Left ventricle myocardium inferior (tissue), 1 donor: ENCODE measurements at regions not wholly inside any gene's neighbourhood (a gene's known extent, or its start where the extent isn't known, plus 50 kb on each side); places are given as distances from the start of the nearest gene placed in this dataset.

Source experiments
- DNase-seq: peaks from one replicate; pipeline ENCODE4 v3.0.0-alpha.2; 2020
- H3K27ac ChIP-seq: fragments of 200-600 bp; replicated peaks from 2 replicates; pipeline ENCODE4 v1.8.0; 2021
- H3K27me3 ChIP-seq: fragments of 200-600 bp; 2 replicates; pipeline ENCODE4 v1.8.0; 2021; ENCODE audit warnings: low read depth
- H3K36me3 ChIP-seq: fragments of 200-600 bp; 2 replicates; pipeline ENCODE4 v1.8.0; 2021
- H3K4me1 ChIP-seq: fragments of 200-600 bp; 2 replicates; pipeline ENCODE4 v1.8.0; 2021
- H3K4me3 ChIP-seq: fragments of 200-600 bp; 2 replicates; pipeline ENCODE4 v1.8.0; 2021; ENCODE audit warnings: mild to moderate bottlenecking, moderate library complexity
- H3K9me3 ChIP-seq: fragments of 200-600 bp; replicated peaks from 2 replicates; pipeline ENCODE4 v1.8.0; 2021
- intact Hi-C: fragments of 100-400 bp; cut with micrococcal nuclease; formaldehyde crosslinking; loops from one replicate; pipeline ENCODE4 v1.11.0; 2022
- TF ChIP-seq, protein P1 (sequence below): fragments of 200-600 bp; IDR thresholded peaks from 2 replicates; pipeline ENCODE4 v1.8.0; 2021; ENCODE audit warnings: antibody characterized with exemption, mild to moderate bottlenecking, borderline replicate concordance
- donor health status: DM: no; HTN: yes; CAD: no; lungs with severe emphysema.

DNA sequence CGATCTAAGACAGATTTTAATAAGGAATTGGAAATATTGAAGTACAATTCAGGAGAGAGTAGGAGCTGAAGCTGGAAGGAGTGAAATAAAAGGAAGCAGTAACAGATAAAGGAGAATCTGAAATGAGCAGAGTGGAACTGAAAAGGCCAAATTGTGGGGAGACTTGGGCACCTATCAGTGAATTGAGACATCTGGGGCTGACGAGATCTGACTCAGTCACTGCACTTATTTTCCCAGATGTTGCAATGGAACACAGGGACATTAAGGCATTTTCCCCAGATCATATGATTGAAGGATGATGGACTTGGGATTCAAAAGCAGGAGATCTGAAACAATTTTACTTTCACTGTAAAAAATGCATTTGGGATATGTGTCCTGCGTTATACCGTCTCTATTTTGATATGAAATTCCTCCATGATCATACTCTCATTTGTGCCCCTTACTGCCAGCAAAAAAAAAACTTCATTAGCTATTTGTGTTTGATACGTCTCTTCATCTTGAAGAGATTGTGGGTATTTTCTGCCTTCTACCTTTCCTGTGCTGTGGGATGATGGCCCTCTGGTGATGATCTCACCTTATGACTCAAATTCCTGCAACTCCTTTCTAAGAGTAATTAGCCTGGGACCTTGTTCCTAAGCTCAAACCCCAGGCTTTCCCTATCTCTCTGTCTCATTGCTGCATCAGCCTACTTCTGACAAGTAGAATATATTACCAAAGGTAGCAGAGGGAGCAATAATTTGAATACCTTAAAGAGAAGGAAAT is 278.5 kb upstream of the MAN1A1 start:
- no peaks in the 10 kb centered on the region for H3K36me3 ChIP-seq
- TF ChIP-seq, protein P1, sequence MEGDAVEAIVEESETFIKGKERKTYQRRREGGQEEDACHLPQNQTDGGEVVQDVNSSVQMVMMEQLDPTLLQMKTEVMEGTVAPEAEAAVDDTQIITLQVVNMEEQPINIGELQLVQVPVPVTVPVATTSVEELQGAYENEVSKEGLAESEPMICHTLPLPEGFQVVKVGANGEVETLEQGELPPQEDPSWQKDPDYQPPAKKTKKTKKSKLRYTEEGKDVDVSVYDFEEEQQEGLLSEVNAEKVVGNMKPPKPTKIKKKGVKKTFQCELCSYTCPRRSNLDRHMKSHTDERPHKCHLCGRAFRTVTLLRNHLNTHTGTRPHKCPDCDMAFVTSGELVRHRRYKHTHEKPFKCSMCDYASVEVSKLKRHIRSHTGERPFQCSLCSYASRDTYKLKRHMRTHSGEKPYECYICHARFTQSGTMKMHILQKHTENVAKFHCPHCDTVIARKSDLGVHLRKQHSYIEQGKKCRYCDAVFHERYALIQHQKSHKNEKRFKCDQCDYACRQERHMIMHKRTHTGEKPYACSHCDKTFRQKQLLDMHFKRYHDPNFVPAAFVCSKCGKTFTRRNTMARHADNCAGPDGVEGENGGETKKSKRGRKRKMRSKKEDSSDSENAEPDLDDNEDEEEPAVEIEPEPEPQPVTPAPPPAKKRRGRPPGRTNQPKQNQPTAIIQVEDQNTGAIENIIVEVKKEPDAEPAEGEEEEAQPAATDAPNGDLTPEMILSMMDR: no peak
- no peak for DNase-seq

DNA sequence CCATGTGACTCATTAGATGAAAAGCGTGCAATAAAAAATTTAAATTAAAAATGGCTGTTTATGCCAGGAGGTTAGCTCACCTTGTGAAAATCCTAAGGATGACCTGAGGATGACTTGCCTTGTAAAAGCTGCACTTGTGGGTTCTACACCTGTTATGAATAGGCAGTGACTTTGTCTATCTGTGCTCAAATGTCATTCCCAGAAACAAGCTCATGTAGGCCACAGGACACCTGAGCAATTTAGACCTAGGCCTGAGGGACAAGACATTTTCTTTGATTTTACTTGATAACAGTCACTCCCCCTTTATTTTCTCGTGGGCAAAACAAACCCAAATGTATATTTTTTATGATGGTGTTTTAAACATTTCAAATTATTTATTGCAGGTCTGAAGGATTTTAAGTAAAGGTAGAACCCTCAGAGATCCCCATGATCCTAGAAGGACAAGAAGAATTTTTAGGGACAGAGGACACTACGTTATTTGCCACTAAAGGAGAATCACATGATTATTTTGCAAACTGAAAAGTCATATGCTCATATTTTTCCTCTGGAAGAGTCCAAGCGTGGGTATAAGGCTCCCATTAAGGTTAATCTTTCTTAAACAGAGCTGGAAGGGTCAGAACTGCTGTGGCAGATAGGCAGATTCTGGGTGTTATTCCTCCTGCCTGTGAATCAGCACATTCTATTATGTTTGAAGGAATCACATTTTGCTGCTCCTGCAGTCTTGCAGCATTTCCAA is 277.5 kb upstream of the MAN1A1 start:
- TF ChIP-seq, protein P1: no peak
- DNase-seq: no peak
- H3K36me3 ChIP-seq: no peaks in the 10 kb centered on the region
- no peaks in the 10 kb centered on the region for H3K4me1 ChIP-seq
- no peaks in the 10 kb centered on the region for H3K27me3 ChIP-seq
- intact Hi-C loops: no loop called here
- no peak overlapping the region for H3K27ac ChIP-seq
- no peaks in the 10 kb centered on the region for H3K9me3 ChIP-seq
- H3K4me3 ChIP-seq: no peak overlapping the region

More for the DNA sequence above, 278.5 kb upstream of the MAN1A1 start:
- Histone ChIP-seq H3K9me3 (no peaks in the 10 kb centered on the region), H3K27ac (no peak overlapping the region), H3K4me1 (no peaks in the 10 kb centered on the region), H3K4me3 (no peak overlapping the region), H3K27me3 (no peaks in the 10 kb centered on the region)
- intact Hi-C loops: no loop called here

DNA sequence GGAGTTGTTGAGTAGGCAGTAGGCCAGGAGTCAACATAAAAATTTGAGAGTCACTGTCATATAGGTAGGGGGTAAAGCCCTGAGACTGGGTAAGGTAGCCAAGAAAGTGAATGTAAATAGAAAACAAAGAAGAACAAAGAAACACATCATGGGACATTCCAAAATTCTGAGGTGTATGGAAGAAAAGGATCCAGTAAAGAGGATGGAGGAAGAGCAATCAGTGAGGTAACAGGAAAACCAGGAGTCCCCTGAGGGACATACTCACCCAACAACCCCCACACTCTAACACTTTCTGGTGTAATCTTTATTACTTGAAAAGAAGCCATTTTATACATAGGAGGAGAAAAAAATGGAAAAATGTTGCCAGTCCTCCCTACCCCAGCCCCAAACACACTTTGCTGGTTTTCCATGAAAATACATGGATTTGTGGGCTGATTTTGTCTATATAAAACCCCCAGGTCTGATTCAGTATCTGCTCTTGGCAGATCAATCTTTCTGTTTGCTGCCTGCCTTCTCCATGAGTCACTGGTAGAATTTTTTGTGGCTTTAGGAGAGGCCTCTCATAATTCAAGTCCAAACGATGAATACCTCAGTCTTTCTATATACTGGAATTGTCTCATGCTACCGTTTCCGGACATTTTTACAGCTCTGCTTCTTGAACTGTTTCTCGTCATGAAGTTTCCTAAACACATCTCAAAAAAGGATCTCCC is 271.4 kb upstream of the MAN1A1 start:
- no peaks in the 10 kb centered on the region for H3K4me1 ChIP-seq
- no peak overlapping the region for H3K27ac ChIP-seq
- TF ChIP-seq, protein P1: no peak
- H3K27me3 ChIP-seq: no peaks in the 10 kb centered on the region
- intact Hi-C loops: no loop called here
- no peaks in the 10 kb centered on the region for H3K36me3 ChIP-seq
- no peaks in the 10 kb centered on the region for H3K9me3 ChIP-seq
- no peak overlapping the region for H3K4me3 ChIP-seq
- DNase-seq: no peak

DNA sequence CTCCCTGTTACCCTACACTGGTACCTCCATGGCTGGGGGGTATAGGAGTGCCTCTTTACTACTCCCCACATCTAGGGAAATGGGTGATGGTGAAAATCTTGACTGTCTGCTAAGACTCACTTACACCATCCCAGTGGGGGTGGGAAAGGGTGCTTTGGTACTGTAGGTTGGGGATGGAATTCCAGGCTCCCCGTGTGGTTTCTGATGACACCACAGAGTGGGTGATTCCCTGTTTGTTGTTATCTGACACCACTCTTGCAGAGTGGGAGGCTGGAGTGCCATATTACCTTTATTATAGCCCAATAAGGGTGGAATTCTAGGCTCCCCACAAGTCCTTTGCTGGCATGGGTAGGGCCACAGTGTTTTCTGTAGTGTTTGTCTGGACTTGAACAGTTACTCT is 264.6 kb upstream of the MAN1A1 start:
- Histone ChIP-seq H3K36me3 (no peaks in the 10 kb centered on the region), H3K27ac (no peak overlapping the region), H3K4me1 (no peaks in the 10 kb centered on the region), H3K27me3 (no peaks in the 10 kb centered on the region), H3K4me3 (no peak overlapping the region), H3K9me3 (no peaks in the 10 kb centered on the region)
- TF ChIP-seq, protein P1: no peak
- no peak for DNase-seq
- intact Hi-C loops: no loop called here

DNA sequence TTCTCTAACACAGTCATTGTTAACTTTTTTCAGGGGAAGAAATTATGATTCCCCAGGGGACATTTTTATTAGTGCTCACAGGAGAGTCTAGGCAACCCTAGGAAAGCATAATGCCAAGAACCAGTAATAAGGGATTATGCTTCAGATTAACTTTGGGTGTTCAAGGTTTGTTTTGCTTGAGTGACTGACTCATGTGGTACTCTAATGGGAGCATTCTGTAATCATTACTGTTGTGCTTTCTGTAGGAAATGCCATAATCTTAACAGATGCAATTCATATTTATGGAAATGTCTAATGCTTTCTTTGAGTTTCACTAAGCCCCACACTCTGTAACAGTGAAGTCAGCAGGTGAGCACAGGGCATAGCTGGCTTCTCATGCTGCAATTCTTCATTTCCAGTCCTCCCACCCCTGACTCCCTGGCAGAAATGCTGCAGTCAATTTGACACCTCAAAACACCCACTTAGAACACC is 263.4 kb upstream of the MAN1A1 start:
- no peaks in the 10 kb centered on the region for H3K4me1 ChIP-seq
- intact Hi-C loops: no loop called here
- no peaks in the 10 kb centered on the region for H3K36me3 ChIP-seq
- TF ChIP-seq, protein P1: no peak
- no peak overlapping the region for H3K4me3 ChIP-seq
- H3K9me3 ChIP-seq: no peaks in the 10 kb centered on the region
- no peak overlapping the region for H3K27ac ChIP-seq
- no peak for DNase-seq
- no peaks in the 10 kb centered on the region for H3K27me3 ChIP-seq
